ENCODE measurements at regions not wholly inside any gene's neighbourhood (a gene's known extent, or its start where the extent isn't known, plus 50 kb on each side); places are given as distances from the start of the nearest gene placed in this dataset.
"Not testable (repeated sequence)": the region's sequence is repeated elsewhere in the genome, so short reads cannot be mapped to it uniquely, and the experiment has no call there.

DNA sequence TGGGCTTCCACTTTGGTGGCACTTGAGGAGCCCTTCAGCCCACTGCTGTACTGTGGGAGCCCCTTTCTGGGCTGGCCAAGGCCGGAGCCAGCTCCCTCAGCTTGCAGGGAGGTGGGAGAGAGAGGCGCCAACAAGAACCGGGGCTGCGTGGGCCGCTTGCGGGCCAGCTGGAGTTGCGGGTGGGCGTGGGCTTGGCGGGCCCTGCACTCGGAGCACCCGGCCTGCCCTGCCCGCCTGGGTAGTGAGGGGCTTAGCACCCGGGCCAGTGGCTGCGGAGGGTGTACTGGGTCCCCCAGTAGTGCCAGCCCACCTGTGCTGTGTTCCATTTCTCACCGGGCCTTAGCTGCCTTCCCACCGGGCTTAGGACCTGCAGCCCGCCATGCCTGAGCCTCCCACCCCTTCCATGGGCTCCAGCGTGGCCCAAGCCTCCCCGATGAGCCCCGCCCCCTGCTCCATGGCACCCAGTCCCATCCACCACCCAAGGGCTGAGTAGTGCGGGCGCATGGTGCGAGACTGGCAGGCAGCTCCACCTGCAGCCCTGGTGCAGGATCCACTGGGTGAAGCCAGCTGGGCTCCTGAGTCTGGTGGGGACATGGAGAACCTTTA lies 437.9 kb upstream of the API5 start:
- TF ChIP-seq, protein P1, sequence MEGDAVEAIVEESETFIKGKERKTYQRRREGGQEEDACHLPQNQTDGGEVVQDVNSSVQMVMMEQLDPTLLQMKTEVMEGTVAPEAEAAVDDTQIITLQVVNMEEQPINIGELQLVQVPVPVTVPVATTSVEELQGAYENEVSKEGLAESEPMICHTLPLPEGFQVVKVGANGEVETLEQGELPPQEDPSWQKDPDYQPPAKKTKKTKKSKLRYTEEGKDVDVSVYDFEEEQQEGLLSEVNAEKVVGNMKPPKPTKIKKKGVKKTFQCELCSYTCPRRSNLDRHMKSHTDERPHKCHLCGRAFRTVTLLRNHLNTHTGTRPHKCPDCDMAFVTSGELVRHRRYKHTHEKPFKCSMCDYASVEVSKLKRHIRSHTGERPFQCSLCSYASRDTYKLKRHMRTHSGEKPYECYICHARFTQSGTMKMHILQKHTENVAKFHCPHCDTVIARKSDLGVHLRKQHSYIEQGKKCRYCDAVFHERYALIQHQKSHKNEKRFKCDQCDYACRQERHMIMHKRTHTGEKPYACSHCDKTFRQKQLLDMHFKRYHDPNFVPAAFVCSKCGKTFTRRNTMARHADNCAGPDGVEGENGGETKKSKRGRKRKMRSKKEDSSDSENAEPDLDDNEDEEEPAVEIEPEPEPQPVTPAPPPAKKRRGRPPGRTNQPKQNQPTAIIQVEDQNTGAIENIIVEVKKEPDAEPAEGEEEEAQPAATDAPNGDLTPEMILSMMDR (IDR thresholded peaks at IDR 0.05 in 4 of 5, conservative IDR thresholded peaks at IDR 0.05 in 1 of 5): not testable (repeated sequence)
- not testable (repeated sequence) for TF ChIP-seq POLR2A (IDR thresholded peaks at IDR 0.05)
